Fibroblast of skin of back (primary cell): ENCODE measurements at regions not wholly inside any gene's neighbourhood (a gene's known extent, or its start where the extent isn't known, plus 50 kb on each side); places are given as distances from the start of the nearest gene placed in this dataset.
A peak's percentile ranks its signal among the peaks of the same experiment; 100 is the strongest.
"Not testable (repeated sequence)": the region's sequence is repeated elsewhere in the genome, so short reads cannot be mapped to it uniquely, and the experiment has no call there.

Experiments used
- DNase-seq: peaks from one replicate; pipeline ENCODE4 v3.0.0-alpha.2; 2013

GRCh38 chr7:35910621-35911020 lies 109.8 kb downstream of the SEPTIN7 start:
- DNase-seq, result not testable (repeated sequence)

- DNase-seq, result not testable (repeated sequence)
Measured at GRCh38 chr7:35913350-35913749, 112.5 kb downstream of the SEPTIN7 start.

- DNase-seq, result not testable (repeated sequence)
Measured at GRCh38 chr7:35914214-35914613, 113.4 kb downstream of the SEPTIN7 start.

- DNase-seq, result not testable (repeated sequence)
Measured at GRCh38 chr7:35915247-35915955, 114.5 kb downstream of the SEPTIN7 start.

GRCh38 chr7:35918217-35918616 lies 117.4 kb downstream of the SEPTIN7 start:
- DNase-seq, result not testable (repeated sequence)

- peak; percentile 31 for DNase-seq
Measured at GRCh38 chr7:35919607-35920006, 118.8 kb downstream of the SEPTIN7 start.

GRCh38 chr7:35921338-35921737 lies 120.5 kb downstream of the SEPTIN7 start:
- DNase-seq, result not testable (repeated sequence)

- DNase-seq, result not testable (repeated sequence)
Measured at GRCh38 chr7:35924668-35925067, 123.8 kb downstream of the SEPTIN7 start.

- not testable (repeated sequence) for DNase-seq
Measured at GRCh38 chr7:35926966-35927365, 126.1 kb downstream of the SEPTIN7 start.

GRCh38 chr7:35931134-35931533 lies 130.3 kb downstream of the SEPTIN7 start:
- DNase-seq, result not testable (repeated sequence)

- DNase-seq, result not testable (repeated sequence)
Measured at GRCh38 chr7:35931551-35931950, 130.7 kb downstream of the SEPTIN7 start.

GRCh38 chr7:35940695-35941094 lies 139.8 kb downstream of the SEPTIN7 start:
- DNase-seq, result not testable (repeated sequence)

GRCh38 chr7:35945621-35946020 lies 144.8 kb downstream of the SEPTIN7 start:
- not testable (repeated sequence) for DNase-seq

GRCh38 chr7:35955735-35956134 lies 154.9 kb downstream of the SEPTIN7 start:
- DNase-seq, result not testable (repeated sequence)

GRCh38 chr7:35956988-35957387 lies 156.1 kb downstream of the SEPTIN7 start:
- not testable (repeated sequence) for DNase-seq

- DNase-seq, result not testable (repeated sequence)
Measured at GRCh38 chr7:35961260-35961659, 160.4 kb downstream of the SEPTIN7 start.

- not testable (repeated sequence) for DNase-seq
Measured at GRCh38 chr7:35962607-35963006, 161.8 kb downstream of the SEPTIN7 start.

- no peak for DNase-seq
Measured at GRCh38 chr7:35967366-35968139, 166.7 kb downstream of the SEPTIN7 start.

- no peak for DNase-seq
Measured at GRCh38 chr7:35968140-35968940, 167.5 kb downstream of the SEPTIN7 start.

GRCh38 chr7:35969066-35969465 lies 168.2 kb downstream of the SEPTIN7 start:
- DNase-seq, result no peak

GRCh38 chr7:35970458-35970857 lies 169.6 kb downstream of the SEPTIN7 start:
- DNase-seq, result no peak

- DNase-seq, result no peak
Measured at GRCh38 chr7:35971133-35971891, 170.5 kb downstream of the SEPTIN7 start.
